CD4-positive, alpha-beta T cell treated with Interleukin-6 at 100 ng/mL for 8 hours (primary cell): ENCODE measurements at regions not wholly inside any gene's neighbourhood (a gene's known extent, or its start where the extent isn't known, plus 50 kb on each side); places are given as distances from the start of the nearest gene placed in this dataset.
"Not testable (repeated sequence)": the region's sequence is repeated elsewhere in the genome, so short reads cannot be mapped to it uniquely, and the experiment has no call there.

ENCODE experiments used
- DNase-seq: peaks from one replicate; pipeline ENCODE4 v3.0.0-alpha.2; 2020; ENCODE audit warnings: mixed read lengths, low spot score

GRCh38 chr3:34056951-34057390 is 258.5 kb downstream of the PDCD6IP start:
- DNase-seq = no peak

- DNase-seq = not testable (repeated sequence)
Observed at GRCh38 chr3:34060995-34061394, 262.6 kb downstream of the PDCD6IP start.

- no peak for DNase-seq
Observed at GRCh38 chr3:34065901-34066300, 267.5 kb downstream of the PDCD6IP start.

GRCh38 chr3:34066328-34066727 is 267.9 kb downstream of the PDCD6IP start:
- no peak for DNase-seq

- no peak for DNase-seq
Observed at GRCh38 chr3:34066999-34067398, 268.6 kb downstream of the PDCD6IP start.

GRCh38 chr3:34067536-34068051 is 269.2 kb downstream of the PDCD6IP start:
- DNase-seq = no peak

GRCh38 chr3:34068505-34068904 is 270.1 kb downstream of the PDCD6IP start:
- no peak for DNase-seq

- no peak for DNase-seq
Observed at GRCh38 chr3:34070831-34071585, 272.6 kb downstream of the PDCD6IP start.

GRCh38 chr3:34072297-34072696 is 273.9 kb downstream of the PDCD6IP start:
- no peak for DNase-seq

- no peak for DNase-seq
Observed at GRCh38 chr3:34073111-34073510, 274.7 kb downstream of the PDCD6IP start.

GRCh38 chr3:34073961-34074360 is 275.5 kb downstream of the PDCD6IP start:
- DNase-seq = no peak

GRCh38 chr3:34075975-34076374 is 277.5 kb downstream of the PDCD6IP start:
- no peak for DNase-seq

- DNase-seq = no peak
Observed at GRCh38 chr3:34077417-34078195, 279.2 kb downstream of the PDCD6IP start.

- DNase-seq = no peak
Observed at GRCh38 chr3:34078418-34078817, 280.0 kb downstream of the PDCD6IP start.

GRCh38 chr3:34079849-34080248 is 281.4 kb downstream of the PDCD6IP start:
- not testable (repeated sequence) for DNase-seq

GRCh38 chr3:34090379-34090778 is 291.9 kb downstream of the PDCD6IP start:
- DNase-seq = not testable (repeated sequence)

- DNase-seq = no peak
Observed at GRCh38 chr3:34090876-34091275, 292.4 kb downstream of the PDCD6IP start.

GRCh38 chr3:34094280-34094679 is 295.9 kb downstream of the PDCD6IP start:
- DNase-seq = not testable (repeated sequence)

- no peak for DNase-seq
Observed at GRCh38 chr3:34102288-34102687, 303.9 kb downstream of the PDCD6IP start.

GRCh38 chr3:34106379-34106778 is 307.9 kb downstream of the PDCD6IP start:
- DNase-seq = no peak

- DNase-seq = no peak
Observed at GRCh38 chr3:34106879-34107278, 308.4 kb downstream of the PDCD6IP start.

GRCh38 chr3:34107669-34108068 is 309.2 kb downstream of the PDCD6IP start:
- no peak for DNase-seq

GRCh38 chr3:34109021-34109420 is 310.6 kb downstream of the PDCD6IP start:
- no peak for DNase-seq
